CD14-positive monocyte (primary cell): ENCODE measurements at regions not wholly inside any gene's neighbourhood (a gene's known extent, or its start where the extent isn't known, plus 50 kb on each side); places are given as distances from the start of the nearest gene placed in this dataset.

Experiments
- DNase-seq, 3 donors: peaks; one replicate each; pipeline ENCODE4 v3.0.0-alpha.2; 2011 to 2022
- H2AFZ ChIP-seq: 2 replicates; pipeline ENCODE4 v1.6.0; 2012; ENCODE audit warnings: mild to moderate bottlenecking, low read depth, low read length, inconsistent platforms; ENCODE audit not compliant: insufficient read depth, poor library complexity, severe bottlenecking
- H3K27ac ChIP-seq, 2 donors: 1 replicate in 1 of 2; 2 replicates in 1 of 2; pipeline ENCODE4 v1.5.1; 2012 to 2013; ENCODE audit warnings: low read length in 2 of 2, control low read depth in 1 of 2, inconsistent platforms in 1 of 2, low read depth in 1 of 2, mild to moderate bottlenecking in 1 of 2
- H3K27me3 ChIP-seq, 2 donors: one replicate each; pipeline versions ENCODE4 v1.6.0 to v1.6.1; 2011 to 2013; ENCODE audit warnings: low read length in 2 of 2; ENCODE audit not compliant: control insufficient read depth in 2 of 2, insufficient read depth in 2 of 2
- H3K36me3 ChIP-seq, 2 donors: replicated peaks in 1 of 2; 1 replicate in 1 of 2; 2 replicates in 1 of 2; pipeline versions ENCODE4 v1.5.1 to v1.6.1; 2012 to 2013; ENCODE audit warnings: low read length in 2 of 2, control low read depth in 1 of 2, inconsistent platforms in 1 of 2, mild to moderate bottlenecking in 1 of 2; ENCODE audit not compliant: insufficient read depth in 2 of 2, control insufficient read depth in 1 of 2
- H3K4me1 ChIP-seq, 2 donors: 1 replicate in 1 of 2; 2 replicates in 1 of 2; pipeline versions ENCODE4 v1.5.1 to v1.6.1; 2012 to 2013; ENCODE audit warnings: low read length in 2 of 2, control low read depth in 1 of 2, inconsistent platforms in 1 of 2, mild to moderate bottlenecking in 1 of 2, moderate library complexity in 1 of 2; ENCODE audit not compliant: insufficient read depth in 2 of 2, control insufficient read depth in 1 of 2
- H3K4me2 ChIP-seq: replicated peaks from 2 replicates; pipeline ENCODE3; 2012; ENCODE audit warnings: low read length, moderate library complexity, mild to moderate bottlenecking; ENCODE audit not compliant: poor library complexity, severe bottlenecking; ENCODE audit errors: extremely low read depth
- H3K4me3 ChIP-seq, 3 experiments: fragments of 200-600 bp in 1 of 3; sonication (generic) in 1 of 3; replicated peaks in 1 of 3; 1 replicate in 2 of 3; 2 replicates in 1 of 3; pipeline ENCODE4 v1.5.1; 2011 to 2013; ENCODE audit warnings: low read length in 3 of 3, mild to moderate bottlenecking in 3 of 3, control low read depth in 2 of 3, low read depth in 2 of 3, inconsistent platforms in 1 of 3, moderate library complexity in 1 of 3
- H3K79me2 ChIP-seq: 2 replicates; pipeline ENCODE4 v1.6.0; 2012; ENCODE audit warnings: mild to moderate bottlenecking, control low read depth, inconsistent platforms, low read length, moderate library complexity; ENCODE audit not compliant: insufficient read depth
- H3K9ac ChIP-seq: 2 replicates; pipeline ENCODE4 v1.6.0; 2017; ENCODE audit warnings: low read length, mild to moderate bottlenecking; ENCODE audit not compliant: insufficient read depth, poor library complexity, severe bottlenecking
- H3K9me3 ChIP-seq, 2 donors: replicated peaks in 1 of 2; 1 replicate in 1 of 2; 2 replicates in 1 of 2; pipeline versions ENCODE4 v1.5.1 to v1.6.1; 2012 to 2013; ENCODE audit warnings: low read length in 2 of 2, control low read depth in 1 of 2; ENCODE audit not compliant: control insufficient read depth in 1 of 2, insufficient read depth in 1 of 2
- H4K20me1 ChIP-seq: 2 replicates; pipeline ENCODE4 v1.6.0; 2012; ENCODE audit warnings: mild to moderate bottlenecking, low read length, control low read depth, moderate library complexity; ENCODE audit not compliant: insufficient read depth
- H3K27ac Mint-ChIP-seq, 7 donors: one replicate each; pipeline ENCODE4 v1.8.0; 2020; ENCODE audit warnings: mild to moderate bottlenecking in 7 of 7, mixed read lengths in 7 of 7, moderate library complexity in 6 of 7, inconsistent platforms in 2 of 7
- H3K27me3 Mint-ChIP-seq, 3 donors: one replicate each; pipeline ENCODE4 v1.8.0; 2021 to 2022; ENCODE audit warnings: low read depth in 3 of 3, mild to moderate bottlenecking in 3 of 3, mixed read lengths in 3 of 3, moderate library complexity in 3 of 3, inconsistent platforms in 1 of 3
- H3K36me3 Mint-ChIP-seq, 2 donors: one replicate each; pipeline ENCODE4 v1.8.0; 2020; ENCODE audit warnings: mixed read lengths in 2 of 2, inconsistent platforms in 1 of 2, mild to moderate bottlenecking in 1 of 2
- H3K4me1 Mint-ChIP-seq: one replicate; pipeline ENCODE4 v1.8.0; 2020; ENCODE audit warnings: mild to moderate bottlenecking, mixed read lengths
- H3K4me3 Mint-ChIP-seq, 2 donors: one replicate each; pipeline ENCODE4 v1.8.0; 2020; ENCODE audit warnings: mild to moderate bottlenecking in 2 of 2, mixed read lengths in 2 of 2, moderate library complexity in 1 of 2
- H3K9me3 Mint-ChIP-seq, 7 donors: one replicate each; pipeline ENCODE4 v1.8.0; 2020 to 2022; ENCODE audit warnings: mixed read lengths in 7 of 7, mild to moderate bottlenecking in 6 of 7, moderate library complexity in 6 of 7, inconsistent platforms in 2 of 7
- WGBS: methylation state at CpG from one replicate; pipeline ENCODE4 v1.1.5; 2013; ENCODE audit warnings: missing lambda C conversion rate; ENCODE audit not compliant: insufficient coverage; 5-methylcytosine and 5-hydroxymethylcytosine counted together
- intact Hi-C, 2 donors: fragments of 100-400 bp; cut with micrococcal nuclease; formaldehyde crosslinking; loops; one replicate each; pipeline versions ENCODE4 v1.15.0 to v1.15.1; 2023
- TF ChIP-seq, protein P1 (sequence below): fragments of 200-600 bp; IDR thresholded peaks from one replicate; pipeline ENCODE4 v1.8.0; 2022; ENCODE audit warnings: antibody characterized with exemption, mild to moderate bottlenecking

GRCh38 chr22:27467711-27468110, 333.8 kb downstream of the MN1 start:
- H3K9me3 Mint-ChIP-seq = no peaks in the 10 kb centered on the region
- Histone ChIP-seq H3K9ac (no peak overlapping the region), H4K20me1 (no peaks in the 10 kb centered on the region), H3K36me3 (no peaks in the 10 kb centered on the region), H3K4me1 (no peaks in the 10 kb centered on the region), H3K27ac (no peak overlapping the region), H3K4me2 (no peak overlapping the region), H3K4me3 (no peak overlapping the region), H3K79me2 (no peaks in the 10 kb centered on the region), H2AFZ (no peak overlapping the region), H3K9me3 (no peaks in the 10 kb centered on the region), H3K27me3 (no peaks in the 10 kb centered on the region)
- H3K36me3 Mint-ChIP-seq = no peaks in the 10 kb centered on the region
- no peak overlapping the region for H3K27ac Mint-ChIP-seq
- TF ChIP-seq, protein P1, sequence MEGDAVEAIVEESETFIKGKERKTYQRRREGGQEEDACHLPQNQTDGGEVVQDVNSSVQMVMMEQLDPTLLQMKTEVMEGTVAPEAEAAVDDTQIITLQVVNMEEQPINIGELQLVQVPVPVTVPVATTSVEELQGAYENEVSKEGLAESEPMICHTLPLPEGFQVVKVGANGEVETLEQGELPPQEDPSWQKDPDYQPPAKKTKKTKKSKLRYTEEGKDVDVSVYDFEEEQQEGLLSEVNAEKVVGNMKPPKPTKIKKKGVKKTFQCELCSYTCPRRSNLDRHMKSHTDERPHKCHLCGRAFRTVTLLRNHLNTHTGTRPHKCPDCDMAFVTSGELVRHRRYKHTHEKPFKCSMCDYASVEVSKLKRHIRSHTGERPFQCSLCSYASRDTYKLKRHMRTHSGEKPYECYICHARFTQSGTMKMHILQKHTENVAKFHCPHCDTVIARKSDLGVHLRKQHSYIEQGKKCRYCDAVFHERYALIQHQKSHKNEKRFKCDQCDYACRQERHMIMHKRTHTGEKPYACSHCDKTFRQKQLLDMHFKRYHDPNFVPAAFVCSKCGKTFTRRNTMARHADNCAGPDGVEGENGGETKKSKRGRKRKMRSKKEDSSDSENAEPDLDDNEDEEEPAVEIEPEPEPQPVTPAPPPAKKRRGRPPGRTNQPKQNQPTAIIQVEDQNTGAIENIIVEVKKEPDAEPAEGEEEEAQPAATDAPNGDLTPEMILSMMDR = no peak
- peaks cover 0 to 2% (median 2%) of the 10 kb centered on the region in 3 donors for H3K27me3 Mint-ChIP-seq
- intact Hi-C loops = no loop called here
- H3K4me3 Mint-ChIP-seq = no peak overlapping the region
- 100% methylated on average over 3 of the region's 10 CpGs for WGBS
- DNase-seq = no peak
- H3K4me1 Mint-ChIP-seq = no peaks in the 10 kb centered on the region

DNA sequence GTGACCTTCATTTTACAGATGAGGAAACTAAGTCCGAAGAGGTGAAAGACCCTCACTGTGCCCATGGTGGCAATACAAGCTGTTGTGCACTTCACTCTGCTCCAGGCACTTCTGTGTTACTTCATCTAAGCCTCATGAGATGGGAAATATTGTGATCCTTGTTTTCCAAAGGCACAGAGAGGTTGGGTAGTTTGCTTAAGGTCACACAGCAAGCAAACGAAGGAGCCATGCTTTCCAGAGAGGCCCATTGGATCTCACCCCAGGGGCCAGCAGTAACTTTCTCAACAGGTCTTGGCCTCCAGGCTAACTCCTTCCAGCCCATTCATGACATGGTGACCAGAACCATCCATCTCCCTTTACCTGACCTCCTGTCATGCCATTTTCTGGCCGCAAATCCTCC, 332.8 kb downstream of the MN1 start:
- no peak for DNase-seq
- Mint-ChIP-seq H3K36me3 (no peaks in the 10 kb centered on the region), H3K4me3 (no peak overlapping the region), H3K9me3 (no peaks in the 10 kb centered on the region), H3K4me1 (no peaks in the 10 kb centered on the region), H3K27me3 (peaks cover 0 to under 1% (median under 1%) of the 10 kb centered on the region in 3 donors), H3K27ac (no peak overlapping the region)
- TF ChIP-seq, protein P1 = no peak
- Histone ChIP-seq H3K27me3 (no peaks in the 10 kb centered on the region), H4K20me1 (no peaks in the 10 kb centered on the region), H3K9me3 (no peaks in the 10 kb centered on the region), H3K79me2 (no peaks in the 10 kb centered on the region), H3K4me2 (no peak overlapping the region), H2AFZ (no peak overlapping the region), H3K4me1 (no peaks in the 10 kb centered on the region), H3K36me3 (no peaks in the 10 kb centered on the region), H3K4me3 (no peak overlapping the region), H3K9ac (no peak overlapping the region), H3K27ac (no peak overlapping the region)
- 40% methylated on average over 3 of the region's 3 CpGs for whole genome bisulfite sequencing
- intact Hi-C loops = no loop called here
